Pancreas (tissue), 10 donors: ENCODE measurements at regions not wholly inside any gene's neighbourhood (a gene's known extent, or its start where the extent isn't known, plus 50 kb on each side); places are given as distances from the start of the nearest gene placed in this dataset.

Experiments
- ATAC-seq, 4 donors: fragments of 200-7000 bp; cut with Tn5 transposase; one replicate each; pipeline versions ENCODE4 v1.8.0 to v1.9.1; 2020; ENCODE audit warnings: mild to moderate bottlenecking in 4 of 4, moderate library complexity in 4 of 4
- DNase-seq, 6 donors: peaks; one replicate each; pipeline ENCODE4 v3.0.0-alpha.2; 2020
- FAIRE-seq: peaks from 2 replicates; lab custom pipeline; 2012; peaks lifted over from hg19 to GRCh38; lab: Jason Lieb, UNC
- H3K27ac ChIP-seq, 4 donors: fragments of 200-600 bp; sonication (generic); 1 replicate in 3 of 4; 2 replicates in 1 of 4; pipeline versions ENCODE4 v1.5.0 to v1.8.0; 2020
- H3K27me3 ChIP-seq, 4 donors: fragments of 200-600 bp; one replicate each; pipeline ENCODE4 v1.8.0; 2021
- H3K36me3 ChIP-seq, 3 donors: fragments of 200-600 bp; sonication (generic) in 1 of 3; one replicate each; pipeline versions ENCODE4 v1.5.0 to v1.8.0; 2020 to 2021
- H3K4me1 ChIP-seq, 3 donors: fragments of 200-600 bp; one replicate each; pipeline ENCODE4 v1.8.0; 2021
- H3K4me3 ChIP-seq, 4 donors: fragments of 200-600 bp; sonication (generic) in 2 of 4; one replicate each; pipeline versions ENCODE4 v1.5.0 to v1.8.0; 2020 to 2021
- H3K9me3 ChIP-seq, 4 donors: fragments of 200-600 bp; one replicate each; pipeline ENCODE4 v1.8.0; 2021
- CTCF ChIP-seq, 4 donors: fragments of 200-600 bp; sonication (generic) in 3 of 4; IDR thresholded peaks; one replicate each; pipeline versions ENCODE4 v1.5.0 to v1.8.0; 2021; ENCODE audit warnings: antibody characterized with exemption in 4 of 4
- WGBS, 2 donors: extraction: QIAGEN DNeasy Blood & Tissue Kit; methylation state at CpG; one replicate each; pipeline ENCODE4 v1.1.7; 2013; 5-methylcytosine and 5-hydroxymethylcytosine counted together
- intact Hi-C, 3 donors: fragments of 100-400 bp; cut with DNase I; formaldehyde crosslinking; loops; one replicate each; pipeline versions ENCODE4 v1.11.1 to v1.14.2; 2022
- donor health status: healthy with polysubstance abuse.
- donor health status: DM: no; HTN: no; CAD: no; lungs with moderate emphysema.
- donor health status: DM: no; HTN: no; CAD: no.
- donor health status: control.
- donor health status: control.
- donor health status: Bipolar disorder and iron deficiency.
- donor health status: DM: yes; HTN: yes; CAD: no.
- donor health status: DM: no; HTN: no; CAD: no.
- donor health status: DM: no; HTN: no; CAD: no.
- donor health status: DM: yes; HTN: yes; CAD: no.

GRCh38 chr15:62617741-62618140, 424.8 kb upstream of the TPM1 start:
- intact Hi-C loops = no loop called here
- no peak overlapping the region for H3K4me3 ChIP-seq
- 92 to 94% methylated on average over 4 of the region's 4 CpGs for WGBS, 2 donors
- H3K27ac ChIP-seq = no peak overlapping the region
- DNase-seq (no peak), FAIRE-seq (no peak), ATAC-seq (no peak)
- no peaks in the 10 kb centered on the region for H3K9me3 ChIP-seq
- H3K27me3 ChIP-seq = no peaks in the 10 kb centered on the region
- H3K36me3 ChIP-seq = no peaks in the 10 kb centered on the region
- TF ChIP-seq CTCF (IDR thresholded peaks at IDR 0.05) = no peak
- no peaks in the 10 kb centered on the region for H3K4me1 ChIP-seq

GRCh38 chr15:62618432-62618831, 424.1 kb upstream of the TPM1 start:
- intact Hi-C loops = no loop called here
- Histone ChIP-seq H3K27ac (no peak overlapping the region), H3K4me3 (no peak overlapping the region), H3K36me3 (no peaks in the 10 kb centered on the region), H3K4me1 (no peaks in the 10 kb centered on the region), H3K9me3 (no peaks in the 10 kb centered on the region), H3K27me3 (no peaks in the 10 kb centered on the region)
- no peak for FAIRE-seq
- DNase-seq = no peak
- WGBS, 2 donors = 85 to 97% methylated on average over 2 of the region's 2 CpGs
- ATAC-seq = peak in 1 of 4 donors; percentile 43
- TF ChIP-seq CTCF (IDR thresholded peaks at IDR 0.05) = no peak

- intact Hi-C loops = no loop called here
- ATAC-seq = no peak
- TF ChIP-seq CTCF (IDR thresholded peaks at IDR 0.05) = no peak
- H3K4me1 ChIP-seq = no peaks in the 10 kb centered on the region
- no peak overlapping the region for H3K4me3 ChIP-seq
- H3K27ac ChIP-seq = no peak overlapping the region
- no peak for DNase-seq
- H3K9me3 ChIP-seq = no peaks in the 10 kb centered on the region
- no peak for FAIRE-seq
- no peaks in the 10 kb centered on the region for H3K27me3 ChIP-seq
- no peaks in the 10 kb centered on the region for H3K36me3 ChIP-seq
- whole genome bisulfite sequencing, 2 donors = 95 to 96% methylated on average over 5 of the region's 5 CpGs
Measured at GRCh38 chr15:62618846-62619504, 423.6 kb upstream of the TPM1 start.

- intact Hi-C loops = no loop called here
- no peak for ATAC-seq
- no peaks in the 10 kb centered on the region for H3K27me3 ChIP-seq
- no peak for DNase-seq
- no peak for TF ChIP-seq CTCF (IDR thresholded peaks at IDR 0.05)
- no peak overlapping the region for H3K4me3 ChIP-seq
- 89 to 92% methylated on average over 3 of the region's 3 CpGs for WGBS, 2 donors
- no peak for FAIRE-seq
- H3K4me1 ChIP-seq = no peaks in the 10 kb centered on the region
- no peaks in the 10 kb centered on the region for H3K9me3 ChIP-seq
- no peak overlapping the region for H3K27ac ChIP-seq
- H3K36me3 ChIP-seq = no peaks in the 10 kb centered on the region
Measured at GRCh38 chr15:62619526-62619925, 423.0 kb upstream of the TPM1 start.

- Histone ChIP-seq H3K36me3 (no peaks in the 10 kb centered on the region), H3K27ac (no peak overlapping the region), H3K27me3 (no peaks in the 10 kb centered on the region), H3K4me1 (no peaks in the 10 kb centered on the region), H3K4me3 (no peak overlapping the region), H3K9me3 (no peaks in the 10 kb centered on the region)
- ATAC-seq (no peak), FAIRE-seq (no peak), DNase-seq (no peak)
- TF ChIP-seq CTCF (IDR thresholded peaks at IDR 0.05) = no peak
- intact Hi-C loops = no loop called here
- WGBS, 2 donors = 79 to 83% methylated on average over 4 of the region's 4 CpGs
Measured at GRCh38 chr15:62622775-62623174, 419.8 kb upstream of the TPM1 start.
